ENCODE measurements at regions not wholly inside any gene's neighbourhood (a gene's known extent, or its start where the extent isn't known, plus 50 kb on each side); places are given as distances from the start of the nearest gene placed in this dataset.
"Not testable (repeated sequence)": the region's sequence is repeated elsewhere in the genome, so short reads cannot be mapped to it uniquely, and the experiment has no call there.

DNA sequence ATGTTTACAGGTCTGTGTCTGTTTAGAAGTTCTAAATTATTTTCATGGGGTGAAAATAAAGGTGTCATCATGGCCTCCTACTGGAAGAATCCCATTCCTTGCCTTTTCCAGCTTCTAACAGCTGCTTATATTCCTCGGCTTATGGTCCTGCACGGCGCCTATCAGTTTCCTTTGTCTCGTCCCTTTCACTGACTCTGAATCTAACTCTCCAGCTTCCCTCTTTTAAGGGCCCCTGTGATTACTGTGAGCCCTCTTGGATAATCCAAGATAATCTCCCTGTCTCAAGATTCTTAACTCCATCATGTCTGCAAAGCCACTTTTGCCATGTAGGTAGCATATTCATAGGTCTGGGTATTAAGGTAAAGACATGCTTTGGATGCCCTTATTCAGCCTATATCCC is 441.0 kb upstream of the ERCC4 start:
- no peak for DNase-seq

DNA sequence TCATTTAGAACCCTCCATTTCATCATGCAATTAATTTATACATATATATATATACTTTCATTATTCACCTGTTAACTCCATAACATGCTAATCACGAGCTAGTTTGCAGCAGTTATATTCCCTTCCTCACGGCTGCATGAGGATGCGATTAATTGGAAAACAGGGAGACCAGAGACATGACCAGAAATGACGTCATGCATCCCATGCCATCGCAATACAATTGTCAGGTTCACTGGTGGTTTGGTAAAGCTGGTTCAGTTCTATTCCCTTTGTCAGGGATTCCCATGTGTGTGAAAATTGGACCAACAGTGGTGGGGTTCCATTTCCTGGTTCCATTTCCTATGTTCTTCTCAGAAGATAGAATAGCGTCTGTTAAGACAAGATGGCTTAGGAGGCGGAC is 440.4 kb upstream of the ERCC4 start:
- DNase-seq: no peak

DNA sequence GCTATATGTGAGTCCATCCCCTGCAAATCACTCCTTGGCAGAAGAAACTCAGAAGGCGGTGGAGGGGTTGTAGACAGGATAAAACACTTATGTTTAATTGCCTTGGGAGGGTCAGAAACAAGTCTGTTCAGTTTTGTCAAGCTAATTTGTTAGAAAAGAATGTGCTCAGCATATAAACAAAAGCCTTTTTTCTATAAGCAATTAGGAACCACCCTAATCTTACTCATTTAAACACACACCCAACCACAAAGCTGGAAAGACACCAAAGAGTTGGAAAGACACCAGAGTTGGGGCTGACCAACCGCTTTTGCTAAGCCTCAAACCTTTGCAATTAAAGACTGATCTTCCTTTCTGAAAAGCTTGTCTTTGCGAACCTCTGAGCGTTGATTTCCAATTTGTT is 439.2 kb upstream of the ERCC4 start:
- DNase-seq: no peak

GRCh38 chr16:13483121-13483520 is 436.8 kb upstream of the ERCC4 start:
- DNase-seq: no peak

DNA sequence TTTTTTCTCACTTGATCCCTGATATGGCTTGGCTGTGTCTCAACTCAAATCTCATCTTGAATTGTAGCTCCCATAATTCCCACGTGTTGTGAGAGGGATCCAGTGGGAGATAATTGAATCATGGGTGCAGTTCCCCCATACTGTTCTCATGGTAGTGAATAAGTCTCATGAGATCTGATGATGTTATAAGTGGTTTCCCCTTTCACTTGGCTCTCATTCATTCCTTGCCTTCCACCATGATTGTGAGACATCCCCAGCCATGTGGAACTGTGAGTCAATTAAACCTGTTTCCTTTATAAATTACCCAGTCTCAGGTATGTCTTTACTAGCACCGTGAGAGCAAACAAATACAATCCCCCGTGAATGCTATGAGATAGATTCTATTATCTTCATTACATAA is 430.5 kb upstream of the ERCC4 start:
- not testable (repeated sequence) for DNase-seq

DNA sequence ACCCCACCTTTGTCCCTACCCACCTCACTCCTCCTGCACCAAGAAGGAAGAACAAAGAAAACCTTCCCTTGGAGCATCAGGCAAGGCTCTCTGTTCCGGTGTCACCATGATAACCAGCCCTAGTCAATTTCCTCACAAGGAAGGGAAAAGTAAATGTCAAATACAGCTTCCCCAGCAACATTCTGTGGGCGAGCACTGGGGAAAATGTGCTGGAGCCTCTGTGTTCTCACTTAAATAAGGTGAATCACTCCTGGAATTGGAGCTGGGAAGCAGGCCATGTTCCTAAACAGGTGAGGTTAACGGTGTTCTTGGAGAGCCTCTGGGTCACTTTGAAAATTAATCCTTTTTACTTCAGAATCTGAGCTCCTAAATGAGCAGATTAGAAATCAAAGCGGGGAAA is 427.9 kb upstream of the ERCC4 start:
- no peak for DNase-seq

GRCh38 chr16:13503960-13504635 is 415.9 kb upstream of the ERCC4 start:
- no peak for DNase-seq

DNA sequence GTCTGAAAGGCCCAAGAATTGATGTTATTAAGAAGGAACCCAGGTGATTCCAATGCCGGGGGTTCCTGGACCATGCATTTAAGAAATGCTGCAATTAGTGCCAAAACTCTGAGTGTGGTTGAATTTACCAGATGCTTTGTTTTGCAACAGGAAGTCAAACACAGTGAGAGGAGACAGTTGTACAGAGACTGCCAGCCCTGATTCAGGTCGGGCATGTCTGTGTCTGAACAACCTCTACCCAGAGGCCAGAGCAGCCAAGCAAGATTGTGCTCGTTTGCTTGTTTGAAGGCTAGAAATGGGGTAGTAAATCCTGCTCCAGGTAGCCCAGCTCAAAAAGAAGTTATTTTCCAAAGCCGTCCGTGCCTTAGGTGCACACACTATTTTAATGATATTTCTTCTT is 412.4 kb upstream of the ERCC4 start:
- no peak for DNase-seq

DNA sequence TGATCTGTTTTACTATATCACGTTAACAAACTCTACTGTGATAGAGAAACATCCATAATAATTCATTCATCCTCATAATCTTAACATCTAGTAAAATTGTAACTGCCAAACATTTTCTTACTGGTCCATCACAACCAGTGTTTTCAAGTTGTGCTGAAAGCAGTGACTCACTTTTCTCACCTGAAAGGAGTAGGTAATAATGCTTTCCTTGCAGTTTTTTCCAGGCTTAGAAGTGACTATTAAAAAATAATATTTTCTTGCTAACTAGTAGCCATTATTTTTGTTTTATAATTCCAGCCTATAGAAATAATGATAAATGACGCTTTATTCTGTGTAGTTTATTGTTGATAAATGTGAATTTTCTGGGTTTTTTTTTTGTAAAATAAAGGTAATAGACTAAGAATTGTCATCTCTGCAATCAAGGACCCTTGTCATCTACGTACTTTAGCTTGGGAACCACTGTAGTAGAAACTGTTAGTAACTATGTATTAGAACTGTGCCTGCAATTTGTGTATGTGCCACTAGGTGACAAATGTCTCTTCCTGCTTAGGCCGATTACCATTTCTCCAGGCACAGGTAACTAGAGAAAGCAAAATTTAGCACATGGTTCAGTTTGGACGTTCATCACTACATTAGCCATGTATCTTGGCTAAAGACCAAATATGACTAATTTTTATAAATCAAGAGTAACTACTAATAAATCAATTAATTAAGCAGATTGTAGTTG is 409.4 kb upstream of the ERCC4 start:
- no peak for DNase-seq

DNA sequence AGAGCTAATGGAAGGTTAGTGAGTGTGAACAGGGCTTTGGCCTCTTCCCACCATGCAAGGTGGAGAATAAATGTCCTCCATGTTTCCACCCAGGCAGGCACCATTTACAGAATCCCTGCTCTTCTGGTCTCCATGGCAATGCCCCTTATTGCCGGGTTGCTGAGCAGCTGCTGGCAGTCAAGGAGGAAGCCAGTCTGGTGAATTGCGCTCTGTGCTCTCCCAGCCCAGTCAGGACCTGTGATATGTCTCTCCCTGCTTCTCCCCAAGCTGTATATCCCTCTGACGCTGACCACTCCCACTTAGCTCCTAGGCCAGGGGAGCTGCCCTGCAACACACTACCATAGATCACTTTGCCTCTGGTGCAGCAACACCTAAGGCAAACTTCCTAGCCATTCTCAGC is 402.1 kb upstream of the ERCC4 start:
- DNase-seq: peak; percentile 62

- DNase-seq: no peak
These were observed 400.1 kb upstream of the ERCC4 start for GRCh38 chr16:13519871-13520270.

- DNase-seq: no peak
These were observed 398.6 kb upstream of the ERCC4 start for GRCh38 chr16:13521356-13521755.

DNA sequence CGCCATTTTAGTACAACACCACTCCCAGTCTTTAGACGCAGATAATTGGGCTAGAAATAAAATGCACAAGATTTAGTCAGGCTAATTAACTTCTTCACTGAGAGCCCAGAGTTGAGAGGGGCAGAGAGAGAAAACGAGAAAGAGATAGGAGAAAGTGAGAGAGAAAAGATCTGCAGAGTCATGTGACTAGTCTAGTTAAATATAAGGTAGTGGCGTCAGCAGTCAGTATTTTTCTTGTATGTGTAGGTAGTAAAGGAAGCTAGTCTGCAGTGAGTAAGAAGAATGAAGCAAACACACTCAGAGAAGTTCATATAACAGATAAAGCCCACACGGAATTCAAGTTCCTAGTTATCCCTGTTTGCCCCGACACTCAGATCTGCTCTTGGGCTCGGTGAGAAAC is 392.6 kb upstream of the ERCC4 start:
- DNase-seq: no peak

DNA sequence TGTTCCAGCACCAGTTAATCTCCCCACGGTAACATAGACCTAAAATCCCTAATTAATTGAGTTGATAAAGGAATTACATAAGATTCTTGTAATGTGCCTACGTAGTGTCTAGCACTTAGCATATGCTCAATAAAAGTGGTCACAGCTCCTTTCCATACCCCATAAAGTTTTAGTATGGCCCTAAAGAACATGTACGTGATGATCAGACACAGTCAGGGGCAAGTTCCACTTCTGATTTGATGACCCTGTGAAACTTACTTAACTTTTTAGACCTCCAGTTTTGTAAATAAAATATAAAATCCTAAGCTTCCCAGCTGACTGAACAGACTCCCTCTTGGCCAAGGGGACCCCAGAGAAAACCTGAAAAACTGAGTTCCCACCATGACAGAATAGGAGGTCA is 391.3 kb upstream of the ERCC4 start:
- no peak for DNase-seq

DNA sequence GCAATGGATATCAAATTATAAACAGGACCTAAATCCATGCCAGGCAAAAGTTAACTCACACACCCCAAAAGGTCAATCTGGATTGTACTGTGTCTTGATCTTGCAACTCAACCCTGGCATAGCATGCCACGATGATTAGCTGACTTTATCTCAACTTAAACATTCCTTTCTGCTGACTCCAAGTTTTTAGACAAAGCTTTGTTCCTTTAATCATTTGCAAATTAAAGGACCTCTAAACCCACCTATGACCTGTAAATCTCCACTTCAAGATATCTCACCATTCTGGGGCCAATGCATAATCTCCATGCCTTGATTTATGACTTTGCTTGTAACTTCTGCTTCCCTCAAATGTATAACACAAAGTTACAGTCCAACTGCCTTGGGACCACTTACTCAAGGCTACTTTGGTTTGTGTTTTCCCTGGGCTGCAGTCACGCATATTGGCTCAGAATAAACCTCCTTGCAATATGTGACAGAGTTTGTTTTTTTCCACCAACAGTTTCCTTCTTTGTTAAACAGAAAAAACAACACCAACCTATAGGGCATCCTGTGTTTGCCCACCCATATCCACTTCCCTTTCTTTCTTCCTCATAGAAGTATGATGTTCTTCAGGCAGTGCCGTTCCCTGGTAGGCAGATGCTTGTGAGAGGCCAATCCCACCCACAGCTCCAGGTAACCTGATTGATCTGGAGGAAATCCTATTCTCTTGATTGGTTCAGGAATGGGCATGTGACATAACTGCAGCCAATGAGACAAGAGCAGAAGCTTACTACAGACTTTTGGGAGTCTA is 390.6 kb upstream of the ERCC4 start:
- no peak for DNase-seq

DNA sequence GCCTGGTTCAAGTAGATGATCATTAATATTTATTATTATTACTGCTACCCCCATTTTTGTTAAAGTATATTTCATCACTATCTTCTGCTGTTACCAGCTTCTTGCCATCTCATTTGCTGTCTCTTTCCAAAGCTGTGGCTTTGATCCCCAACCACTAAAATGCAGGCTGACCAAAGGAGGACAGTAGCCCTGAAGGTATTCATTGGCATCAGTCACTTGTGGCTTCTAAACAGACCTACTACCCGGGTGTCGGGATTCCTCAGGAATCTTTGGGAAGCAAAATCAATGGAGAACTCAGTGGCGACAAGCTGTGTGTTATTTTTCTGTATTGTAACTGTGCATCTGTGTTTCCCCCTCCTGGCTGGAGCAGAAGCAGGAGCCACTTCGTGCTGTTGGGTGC is 379.2 kb upstream of the ERCC4 start:
- DNase-seq: no peak

- no peak for DNase-seq
These were observed 377.7 kb upstream of the ERCC4 start for GRCh38 chr16:13542284-13542683.

- no peak for DNase-seq
These were observed 376.1 kb upstream of the ERCC4 start for GRCh38 chr16:13543850-13544249.

- no peak for DNase-seq
These were observed 374.7 kb upstream of the ERCC4 start for GRCh38 chr16:13545271-13545670.

- no peak for DNase-seq
These were observed 369.7 kb upstream of the ERCC4 start for GRCh38 chr16:13550254-13550653.

GRCh38 chr16:13552062-13552959 is 367.6 kb upstream of the ERCC4 start:
- DNase-seq: no peak

GRCh38 chr16:13552960-13553257 is 367.0 kb upstream of the ERCC4 start:
- DNase-seq: no peak

DNA sequence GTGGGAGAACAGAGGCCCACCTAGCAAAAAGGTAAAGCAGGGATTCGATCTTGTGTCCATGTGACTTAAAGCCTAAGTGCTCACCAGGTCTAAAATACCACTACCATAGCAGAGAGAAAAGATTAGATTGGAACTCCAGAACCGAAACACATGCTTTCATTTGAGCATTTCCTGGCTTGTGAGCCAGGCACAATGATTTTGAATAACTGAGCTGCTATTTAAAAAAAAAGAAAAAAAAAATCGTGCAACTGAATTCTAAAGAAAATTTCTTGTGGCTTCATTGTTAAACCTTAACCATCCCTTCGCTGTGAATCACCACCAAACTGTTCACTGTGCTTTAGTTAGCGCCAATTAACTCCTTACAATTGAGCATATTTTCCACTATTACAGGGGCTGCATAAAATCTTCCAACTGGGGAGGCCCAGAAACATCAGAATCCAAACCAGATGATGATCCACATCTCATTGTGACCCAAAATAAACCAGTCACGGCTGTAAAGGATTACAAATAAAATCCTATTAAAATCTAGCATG is 366.4 kb upstream of the ERCC4 start:
- DNase-seq: no peak
